ENCODE measurements at regions not wholly inside any gene's neighbourhood (a gene's known extent, or its start where the extent isn't known, plus 50 kb on each side); places are given as distances from the start of the nearest gene placed in this dataset.

DNA sequence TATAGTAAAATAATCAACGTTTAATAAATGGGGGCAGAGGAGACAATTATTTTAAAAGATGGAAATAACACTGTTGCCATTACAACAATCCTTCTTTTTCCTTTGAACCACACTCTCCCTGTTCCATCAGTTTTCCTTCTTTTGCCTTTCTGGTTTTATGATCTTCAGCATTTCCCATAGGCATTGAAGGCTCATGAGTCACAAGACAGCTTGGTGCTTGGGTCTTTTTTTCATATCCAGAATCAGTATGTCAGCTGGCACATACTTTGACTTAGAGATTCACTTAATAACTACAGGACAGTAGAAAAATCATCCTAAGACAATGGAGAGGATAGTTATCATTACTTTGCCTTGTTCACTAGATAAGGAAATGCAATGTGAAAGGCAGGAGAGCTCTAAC lies 521.6 kb upstream of the TSPY4 start:
- no peak for TF ChIP-seq CREB1 (CRISPR knock-in tag; IDR thresholded peaks at IDR 0.05; ENCODE audit: low read depth)
- no peak for TF ChIP-seq EZH2phosphoT487 (IDR thresholded peaks at IDR 0.05; ENCODE audit: unreplicated experiment)
- TF ChIP-seq NANOG (IDR thresholded peaks at IDR 0.05; ENCODE audit: borderline replicate concordance), result no peak
- TF ChIP-seq, protein P1, sequence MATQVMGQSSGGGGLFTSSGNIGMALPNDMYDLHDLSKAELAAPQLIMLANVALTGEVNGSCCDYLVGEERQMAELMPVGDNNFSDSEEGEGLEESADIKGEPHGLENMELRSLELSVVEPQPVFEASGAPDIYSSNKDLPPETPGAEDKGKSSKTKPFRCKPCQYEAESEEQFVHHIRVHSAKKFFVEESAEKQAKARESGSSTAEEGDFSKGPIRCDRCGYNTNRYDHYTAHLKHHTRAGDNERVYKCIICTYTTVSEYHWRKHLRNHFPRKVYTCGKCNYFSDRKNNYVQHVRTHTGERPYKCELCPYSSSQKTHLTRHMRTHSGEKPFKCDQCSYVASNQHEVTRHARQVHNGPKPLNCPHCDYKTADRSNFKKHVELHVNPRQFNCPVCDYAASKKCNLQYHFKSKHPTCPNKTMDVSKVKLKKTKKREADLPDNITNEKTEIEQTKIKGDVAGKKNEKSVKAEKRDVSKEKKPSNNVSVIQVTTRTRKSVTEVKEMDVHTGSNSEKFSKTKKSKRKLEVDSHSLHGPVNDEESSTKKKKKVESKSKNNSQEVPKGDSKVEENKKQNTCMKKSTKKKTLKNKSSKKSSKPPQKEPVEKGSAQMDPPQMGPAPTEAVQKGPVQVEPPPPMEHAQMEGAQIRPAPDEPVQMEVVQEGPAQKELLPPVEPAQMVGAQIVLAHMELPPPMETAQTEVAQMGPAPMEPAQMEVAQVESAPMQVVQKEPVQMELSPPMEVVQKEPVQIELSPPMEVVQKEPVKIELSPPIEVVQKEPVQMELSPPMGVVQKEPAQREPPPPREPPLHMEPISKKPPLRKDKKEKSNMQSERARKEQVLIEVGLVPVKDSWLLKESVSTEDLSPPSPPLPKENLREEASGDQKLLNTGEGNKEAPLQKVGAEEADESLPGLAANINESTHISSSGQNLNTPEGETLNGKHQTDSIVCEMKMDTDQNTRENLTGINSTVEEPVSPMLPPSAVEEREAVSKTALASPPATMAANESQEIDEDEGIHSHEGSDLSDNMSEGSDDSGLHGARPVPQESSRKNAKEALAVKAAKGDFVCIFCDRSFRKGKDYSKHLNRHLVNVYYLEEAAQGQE (IDR thresholded peaks at IDR 0.05; ENCODE audit: unreplicated experiment), result no peak
- TF ChIP-seq, protein P2, sequence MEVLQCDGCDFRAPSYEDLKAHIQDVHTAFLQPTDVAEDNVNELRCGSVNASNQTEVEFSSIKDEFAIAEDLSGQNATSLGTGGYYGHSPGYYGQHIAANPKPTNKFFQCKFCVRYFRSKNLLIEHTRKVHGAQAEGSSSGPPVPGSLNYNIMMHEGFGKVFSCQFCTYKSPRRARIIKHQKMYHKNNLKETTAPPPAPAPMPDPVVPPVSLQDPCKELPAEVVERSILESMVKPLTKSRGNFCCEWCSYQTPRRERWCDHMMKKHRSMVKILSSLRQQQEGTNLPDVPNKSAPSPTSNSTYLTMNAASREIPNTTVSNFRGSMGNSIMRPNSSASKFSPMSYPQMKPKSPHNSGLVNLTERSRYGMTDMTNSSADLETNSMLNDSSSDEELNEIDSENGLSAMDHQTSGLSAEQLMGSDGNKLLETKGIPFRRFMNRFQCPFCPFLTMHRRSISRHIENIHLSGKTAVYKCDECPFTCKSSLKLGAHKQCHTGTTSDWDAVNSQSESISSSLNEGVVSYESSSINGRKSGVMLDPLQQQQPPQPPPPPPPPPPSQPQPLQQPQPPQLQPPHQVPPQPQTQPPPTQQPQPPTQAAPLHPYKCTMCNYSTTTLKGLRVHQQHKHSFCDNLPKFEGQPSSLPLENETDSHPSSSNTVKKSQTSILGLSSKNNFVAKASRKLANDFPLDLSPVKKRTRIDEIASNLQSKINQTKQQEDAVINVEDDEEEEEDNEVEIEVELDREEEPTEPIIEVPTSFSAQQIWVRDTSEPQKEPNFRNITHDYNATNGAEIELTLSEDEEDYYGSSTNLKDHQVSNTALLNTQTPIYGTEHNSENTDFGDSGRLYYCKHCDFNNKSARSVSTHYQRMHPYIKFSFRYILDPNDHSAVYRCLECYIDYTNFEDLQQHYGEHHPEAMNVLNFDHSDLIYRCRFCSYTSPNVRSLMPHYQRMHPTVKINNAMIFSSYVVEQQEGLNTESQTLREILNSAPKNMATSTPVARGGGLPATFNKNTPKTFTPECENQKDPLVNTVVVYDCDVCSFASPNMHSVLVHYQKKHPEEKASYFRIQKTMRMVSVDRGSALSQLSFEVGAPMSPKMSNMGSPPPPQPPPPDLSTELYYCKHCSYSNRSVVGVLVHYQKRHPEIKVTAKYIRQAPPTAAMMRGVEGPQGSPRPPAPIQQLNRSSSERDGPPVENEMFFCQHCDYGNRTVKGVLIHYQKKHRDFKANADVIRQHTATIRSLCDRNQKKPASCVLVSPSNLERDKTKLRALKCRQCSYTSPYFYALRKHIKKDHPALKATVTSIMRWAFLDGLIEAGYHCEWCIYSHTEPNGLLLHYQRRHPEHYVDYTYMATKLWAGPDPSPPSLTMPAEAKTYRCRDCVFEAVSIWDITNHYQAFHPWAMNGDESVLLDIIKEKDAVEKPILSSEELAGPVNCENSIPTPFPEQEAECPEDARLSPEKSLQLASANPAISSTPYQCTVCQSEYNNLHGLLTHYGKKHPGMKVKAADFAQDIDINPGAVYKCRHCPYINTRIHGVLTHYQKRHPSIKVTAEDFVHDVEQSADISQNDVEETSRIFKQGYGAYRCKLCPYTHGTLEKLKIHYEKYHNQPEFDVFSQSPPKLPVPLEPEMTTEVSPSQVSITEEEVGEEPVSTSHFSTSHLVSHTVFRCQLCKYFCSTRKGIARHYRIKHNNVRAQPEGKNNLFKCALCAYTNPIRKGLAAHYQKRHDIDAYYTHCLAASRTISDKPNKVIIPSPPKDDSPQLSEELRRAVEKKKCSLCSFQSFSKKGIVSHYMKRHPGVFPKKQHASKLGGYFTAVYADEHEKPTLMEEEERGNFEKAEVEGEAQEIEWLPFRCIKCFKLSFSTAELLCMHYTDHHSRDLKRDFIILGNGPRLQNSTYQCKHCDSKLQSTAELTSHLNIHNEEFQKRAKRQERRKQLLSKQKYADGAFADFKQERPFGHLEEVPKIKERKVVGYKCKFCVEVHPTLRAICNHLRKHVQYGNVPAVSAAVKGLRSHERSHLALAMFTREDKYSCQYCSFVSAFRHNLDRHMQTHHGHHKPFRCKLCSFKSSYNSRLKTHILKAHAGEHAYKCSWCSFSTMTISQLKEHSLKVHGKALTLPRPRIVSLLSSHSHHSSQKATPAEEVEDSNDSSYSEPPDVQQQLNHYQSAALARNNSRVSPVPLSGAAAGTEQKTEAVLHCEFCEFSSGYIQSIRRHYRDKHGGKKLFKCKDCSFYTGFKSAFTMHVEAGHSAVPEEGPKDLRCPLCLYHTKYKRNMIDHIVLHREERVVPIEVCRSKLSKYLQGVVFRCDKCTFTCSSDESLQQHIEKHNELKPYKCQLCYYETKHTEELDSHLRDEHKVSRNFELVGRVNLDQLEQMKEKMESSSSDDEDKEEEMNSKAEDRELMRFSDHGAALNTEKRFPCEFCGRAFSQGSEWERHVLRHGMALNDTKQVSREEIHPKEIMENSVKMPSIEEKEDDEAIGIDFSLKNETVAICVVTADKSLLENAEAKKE (CRISPR knock-in tag; IDR thresholded peaks at IDR 0.05), result no peak
- no peak for TF ChIP-seq ZNF331 (CRISPR knock-in tag; IDR thresholded peaks at IDR 0.05; ENCODE audit: low read depth)
- TF ChIP-seq, protein P3, sequence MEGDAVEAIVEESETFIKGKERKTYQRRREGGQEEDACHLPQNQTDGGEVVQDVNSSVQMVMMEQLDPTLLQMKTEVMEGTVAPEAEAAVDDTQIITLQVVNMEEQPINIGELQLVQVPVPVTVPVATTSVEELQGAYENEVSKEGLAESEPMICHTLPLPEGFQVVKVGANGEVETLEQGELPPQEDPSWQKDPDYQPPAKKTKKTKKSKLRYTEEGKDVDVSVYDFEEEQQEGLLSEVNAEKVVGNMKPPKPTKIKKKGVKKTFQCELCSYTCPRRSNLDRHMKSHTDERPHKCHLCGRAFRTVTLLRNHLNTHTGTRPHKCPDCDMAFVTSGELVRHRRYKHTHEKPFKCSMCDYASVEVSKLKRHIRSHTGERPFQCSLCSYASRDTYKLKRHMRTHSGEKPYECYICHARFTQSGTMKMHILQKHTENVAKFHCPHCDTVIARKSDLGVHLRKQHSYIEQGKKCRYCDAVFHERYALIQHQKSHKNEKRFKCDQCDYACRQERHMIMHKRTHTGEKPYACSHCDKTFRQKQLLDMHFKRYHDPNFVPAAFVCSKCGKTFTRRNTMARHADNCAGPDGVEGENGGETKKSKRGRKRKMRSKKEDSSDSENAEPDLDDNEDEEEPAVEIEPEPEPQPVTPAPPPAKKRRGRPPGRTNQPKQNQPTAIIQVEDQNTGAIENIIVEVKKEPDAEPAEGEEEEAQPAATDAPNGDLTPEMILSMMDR (conservative IDR thresholded peaks at IDR 0.05; ENCODE audit: low read depth in 2 of 2), result no peak
- no peak for TF ChIP-seq ZNF114 (CRISPR knock-in tag; IDR thresholded peaks at IDR 0.05)
- TF ChIP-seq, protein P4, sequence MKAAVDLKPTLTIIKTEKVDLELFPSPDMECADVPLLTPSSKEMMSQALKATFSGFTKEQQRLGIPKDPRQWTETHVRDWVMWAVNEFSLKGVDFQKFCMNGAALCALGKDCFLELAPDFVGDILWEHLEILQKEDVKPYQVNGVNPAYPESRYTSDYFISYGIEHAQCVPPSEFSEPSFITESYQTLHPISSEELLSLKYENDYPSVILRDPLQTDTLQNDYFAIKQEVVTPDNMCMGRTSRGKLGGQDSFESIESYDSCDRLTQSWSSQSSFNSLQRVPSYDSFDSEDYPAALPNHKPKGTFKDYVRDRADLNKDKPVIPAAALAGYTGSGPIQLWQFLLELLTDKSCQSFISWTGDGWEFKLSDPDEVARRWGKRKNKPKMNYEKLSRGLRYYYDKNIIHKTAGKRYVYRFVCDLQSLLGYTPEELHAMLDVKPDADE (IDR thresholded peaks at IDR 0.05), result no peak
- no peak for TF ChIP-seq POLR2AphosphoS5 (IDR thresholded peaks at IDR 0.05; ENCODE audit: low read depth)
- TF ChIP-seq JUNB (IDR thresholded peaks at IDR 0.05; ENCODE audit: unreplicated experiment), result no peak
- TF ChIP-seq EZH2 (IDR thresholded peaks at IDR 0.05; ENCODE audit: low read depth, unreplicated experiment), result no peak
- TF ChIP-seq STAT1 (IDR thresholded peaks at IDR 0.05; ENCODE audit: unreplicated experiment), result no peak
- peaks cover 79% of the 10 kb centered on the region for H3K9me3 Mint-ChIP-seq
- peaks cover 4% of the 10 kb centered on the region for H3K27me3 Mint-ChIP-seq (ENCODE audit: insufficient read depth, low read depth, poor library complexity)
- Histone ChIP-seq H3K36me3 (ENCODE audit: insufficient read depth) (no peaks in the 10 kb centered on the region), H3K79me2 (replicated peaks; ENCODE audit: insufficient read depth) (no peaks in the 10 kb centered on the region), H3K4me3 (no peak overlapping the region), H3K9me2 (ENCODE audit: insufficient read depth) (no peaks in the 10 kb centered on the region), H3F3A (replicated peaks; ENCODE audit: low read depth) (no peaks in the 10 kb centered on the region), H4K20me1 (replicated peaks; ENCODE audit: insufficient read depth) (no peaks in the 10 kb centered on the region), H3K27me3 (ENCODE audit: insufficient read depth) (no peaks in the 10 kb centered on the region), H2AFZ (no peak overlapping the region), H3K27ac (ENCODE audit: low read depth) (no peak overlapping the region), H3K4me1 (ENCODE audit: insufficient read depth) (no peaks in the 10 kb centered on the region), H3K4me2 (no peak overlapping the region)
- no peak overlapping the region for H3K27ac Mint-ChIP-seq
- no peak overlapping the region for H3K4me3 Mint-ChIP-seq
- ATAC-seq, result no peak
- H3K4me1 Mint-ChIP-seq, result no peaks in the 10 kb centered on the region
- no peak for DNase-seq (ENCODE audit: low spot score)
- peaks cover 7% of the 10 kb centered on the region; the same call in 2 of the 3 replicates for H3K36me3 Mint-ChIP-seq (ENCODE audit: low read depth)
